HG03097 (cell line): ENCODE measurements at regions not wholly inside any gene's neighbourhood (a gene's known extent, or its start where the extent isn't known, plus 50 kb on each side); places are given as distances from the start of the nearest gene placed in this dataset.

Experiments used
- ATAC-seq: cut with Tn5 transposase; IDR thresholded peaks from one replicate; pipeline ENCODE4 v1.9.1; 2021; ENCODE audit not compliant: unreplicated experiment, low FRiP score

- no peak for ATAC-seq
These were observed 296.0 kb upstream of the MGAT5 start for GRCh38 chr2:133957724-133958480.

GRCh38 chr2:133959066-133959465, 294.8 kb upstream of the MGAT5 start:
- no peak for ATAC-seq

GRCh38 chr2:133966720-133967304, 287.1 kb upstream of the MGAT5 start:
- no peak for ATAC-seq

GRCh38 chr2:133967326-133967725, 286.5 kb upstream of the MGAT5 start:
- ATAC-seq, result no peak

GRCh38 chr2:133968446-133968845, 285.4 kb upstream of the MGAT5 start:
- ATAC-seq, result no peak

- ATAC-seq, result no peak
These were observed 283.2 kb upstream of the MGAT5 start for GRCh38 chr2:133970641-133971040.

GRCh38 chr2:133972297-133972696, 281.6 kb upstream of the MGAT5 start:
- ATAC-seq, result no peak

- no peak for ATAC-seq
These were observed 281.1 kb upstream of the MGAT5 start for GRCh38 chr2:133972786-133973185.

- ATAC-seq, result no peak
These were observed 279.5 kb upstream of the MGAT5 start for GRCh38 chr2:133974353-133974752.

- ATAC-seq, result no peak
These were observed 278.7 kb upstream of the MGAT5 start for GRCh38 chr2:133975135-133975534.

GRCh38 chr2:133975676-133976428, 278.0 kb upstream of the MGAT5 start:
- no peak for ATAC-seq

- no peak for ATAC-seq
These were observed 277.2 kb upstream of the MGAT5 start for GRCh38 chr2:133976659-133977058.

- ATAC-seq, result no peak
These were observed 276.5 kb upstream of the MGAT5 start for GRCh38 chr2:133977405-133977804.

- no peak for ATAC-seq
These were observed 271.6 kb upstream of the MGAT5 start for GRCh38 chr2:133982256-133982655.

- ATAC-seq, result no peak
These were observed 268.3 kb upstream of the MGAT5 start for GRCh38 chr2:133985563-133985962.

GRCh38 chr2:133986081-133986837, 267.6 kb upstream of the MGAT5 start:
- ATAC-seq, result no peak

- ATAC-seq, result no peak
These were observed 266.7 kb upstream of the MGAT5 start for GRCh38 chr2:133986881-133987795.

- no peak for ATAC-seq
These were observed 265.5 kb upstream of the MGAT5 start for GRCh38 chr2:133988316-133988891.

- no peak for ATAC-seq
These were observed 262.2 kb upstream of the MGAT5 start for GRCh38 chr2:133991606-133992168.
